ENCODE measurements at regions not wholly inside any gene's neighbourhood (a gene's known extent, or its start where the extent isn't known, plus 50 kb on each side); places are given as distances from the start of the nearest gene placed in this dataset.

DNA sequence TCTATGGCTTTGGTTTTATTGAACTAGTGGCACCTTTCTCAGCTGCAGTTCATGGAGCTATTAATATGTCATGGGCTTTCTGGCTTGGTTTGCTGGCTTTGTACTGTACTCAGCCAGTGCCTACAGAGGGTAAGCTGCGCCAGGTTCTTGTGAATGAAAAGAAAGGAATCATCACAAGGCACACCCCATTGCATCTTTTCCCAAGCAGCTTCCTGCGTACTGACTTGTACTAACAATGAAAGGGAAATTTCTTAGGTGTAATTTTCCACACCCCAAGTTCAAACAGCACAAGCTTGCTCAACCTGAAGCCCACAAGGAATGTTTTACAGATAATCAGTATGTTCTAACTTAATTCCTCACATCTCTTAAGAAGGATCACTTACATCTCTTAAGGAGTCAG is 78.0 kb upstream of the TNFSF18 start:
- DNase-seq, result no peak

DNA sequence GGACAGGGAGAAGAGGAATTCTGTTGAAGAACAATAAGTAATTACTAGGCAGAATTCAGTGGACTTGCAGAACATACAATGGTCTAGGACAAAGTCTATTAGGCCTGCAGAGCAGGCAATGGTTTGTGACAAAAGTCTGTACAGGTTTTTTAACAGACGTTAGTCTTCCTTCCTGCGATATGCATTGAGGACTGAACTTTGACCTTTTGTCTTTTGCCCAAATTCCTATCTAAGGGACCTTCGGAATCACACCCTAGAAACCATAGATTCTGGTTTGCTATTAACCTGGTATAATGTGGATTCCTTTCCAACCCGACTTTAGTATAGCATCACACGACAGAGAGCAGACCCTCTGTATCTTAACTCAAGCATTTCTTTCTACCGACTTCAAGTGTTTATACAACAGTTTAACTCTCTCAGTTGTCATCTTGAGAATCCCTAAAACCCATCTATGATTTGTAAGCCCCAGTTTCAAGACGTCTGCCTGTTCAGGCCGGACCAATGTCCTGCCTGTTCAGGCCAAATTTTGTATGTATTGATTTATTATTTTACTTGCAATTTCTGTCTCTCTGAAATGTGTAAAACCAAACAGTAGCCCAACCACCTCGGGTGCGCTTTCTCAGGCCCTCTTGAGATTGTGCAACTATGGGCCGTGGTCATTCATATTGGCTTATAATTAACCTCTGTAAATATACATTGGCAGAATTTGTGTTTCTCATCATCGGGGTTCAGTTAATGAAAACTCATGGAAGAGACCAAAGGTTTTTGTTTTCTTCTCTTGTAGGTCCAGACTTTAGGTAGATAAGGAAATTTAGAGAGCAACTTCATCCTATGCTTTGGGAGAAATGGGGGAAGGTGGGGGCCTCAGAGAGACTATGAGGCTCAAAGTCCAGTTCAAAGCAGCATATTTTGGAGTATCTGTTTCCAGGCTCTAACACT is 76.9 kb upstream of the TNFSF18 start:
- DNase-seq, result no peak

DNA sequence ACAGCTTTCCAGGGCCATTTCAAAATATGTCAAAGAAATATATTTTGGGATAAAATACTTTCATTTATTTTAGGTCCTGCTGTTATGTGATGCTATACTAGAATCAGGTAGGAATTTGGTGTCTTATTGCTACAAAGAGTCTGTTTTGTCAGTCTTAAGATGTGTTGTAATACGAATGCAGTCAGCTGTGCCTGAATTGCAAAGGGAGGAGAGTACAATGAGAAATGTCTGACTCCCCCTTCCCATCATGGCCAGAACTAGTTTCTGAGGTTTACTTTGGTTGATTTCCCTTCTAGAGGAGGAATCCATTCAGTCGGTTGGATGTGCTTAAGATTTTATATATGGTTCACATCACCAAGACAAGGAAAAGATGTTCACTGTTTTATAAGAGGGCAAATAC is 75.7 kb upstream of the TNFSF18 start:
- DNase-seq, result no peak

DNA sequence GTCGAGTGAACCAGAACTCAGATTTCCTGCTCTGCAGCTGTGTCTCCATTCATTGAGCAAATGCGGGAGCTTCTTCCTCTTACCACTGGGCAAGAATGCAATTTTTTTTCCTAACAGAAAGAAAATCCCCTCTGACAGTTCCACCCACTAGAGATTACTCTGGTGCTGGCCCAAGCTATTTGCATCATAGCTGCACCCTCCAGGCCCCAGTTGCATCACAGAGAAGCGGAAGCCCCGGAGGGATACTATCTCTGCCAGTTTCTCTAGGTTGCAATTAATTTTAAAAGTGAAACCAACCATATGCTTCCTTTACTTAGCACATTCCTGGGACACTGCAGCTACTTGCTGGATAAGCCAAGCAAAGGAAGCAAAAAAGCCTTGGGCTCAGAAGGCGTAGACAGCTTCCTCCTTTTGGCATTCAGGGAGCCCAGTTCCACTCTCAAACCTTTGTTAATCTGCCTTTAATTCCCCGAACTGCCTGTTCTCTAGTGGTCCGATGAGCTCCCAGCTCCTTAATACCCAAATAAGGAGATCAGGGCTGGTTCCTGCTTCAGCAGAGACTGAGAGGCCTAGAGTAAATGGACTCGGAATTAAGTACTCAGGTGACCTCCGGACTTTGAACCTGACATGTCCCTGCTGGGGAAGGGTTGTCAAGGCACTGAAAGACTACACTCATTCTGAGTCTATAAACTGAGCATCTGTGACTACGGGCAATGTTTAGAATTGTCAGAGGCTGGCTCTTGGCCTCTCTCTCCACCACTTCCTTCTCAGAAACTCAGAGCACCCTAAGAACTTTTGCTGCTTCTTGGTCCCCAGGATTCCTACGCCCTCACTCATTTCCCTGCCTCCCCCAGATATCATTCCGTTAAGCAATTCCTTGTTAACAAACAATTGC is 72.5 kb upstream of the TNFSF18 start:
- peak; percentile 91 for DNase-seq

DNA sequence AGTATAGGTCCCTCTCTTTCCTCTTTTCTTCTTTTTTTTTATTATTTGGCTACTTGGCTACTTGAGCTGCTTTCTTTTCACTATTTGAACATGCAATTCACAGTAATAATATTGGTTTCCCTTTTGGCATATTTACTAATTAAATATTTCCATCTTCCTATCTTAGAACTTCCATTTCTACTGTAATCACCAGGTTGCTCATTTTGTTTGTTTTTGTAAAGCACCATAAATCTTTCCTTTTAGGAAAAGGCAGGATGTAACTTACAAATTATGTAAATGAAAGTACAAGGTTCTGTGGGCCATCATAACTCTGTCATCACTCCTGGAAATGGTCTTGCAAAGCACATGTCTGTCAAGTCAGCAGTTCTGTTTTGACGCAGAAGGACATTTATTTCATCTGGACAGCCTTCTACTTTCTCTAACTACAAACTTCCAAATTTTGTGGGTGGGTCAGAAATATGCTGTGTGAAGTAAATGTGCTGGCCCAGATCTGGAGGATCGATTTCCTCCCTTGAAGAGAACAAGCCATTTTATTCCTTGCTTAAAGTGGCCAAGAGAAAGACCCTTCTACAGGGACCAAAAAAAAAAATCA is 71.7 kb upstream of the TNFSF18 start:
- DNase-seq, result peak; percentile 11

DNA sequence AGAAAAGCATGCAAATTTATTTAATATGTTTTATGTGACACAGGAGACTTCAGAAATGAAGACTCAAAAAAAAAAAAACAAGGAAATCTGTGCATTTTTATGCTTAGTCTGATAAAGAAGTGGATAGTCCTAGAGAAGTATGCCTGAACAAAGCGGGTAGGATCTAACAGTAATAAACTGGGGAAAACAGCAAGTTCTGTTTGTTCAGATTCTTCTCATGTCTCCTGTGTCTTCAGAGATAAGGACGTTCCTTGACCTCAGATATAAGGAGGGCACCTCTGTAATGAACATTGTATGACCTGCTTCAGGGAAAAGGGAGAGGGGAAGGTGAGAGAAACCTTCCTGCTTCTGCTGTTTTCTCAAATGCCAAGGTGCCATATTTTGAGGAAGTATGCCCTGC is 67.7 kb upstream of the TNFSF18 start:
- no peak for DNase-seq

DNA sequence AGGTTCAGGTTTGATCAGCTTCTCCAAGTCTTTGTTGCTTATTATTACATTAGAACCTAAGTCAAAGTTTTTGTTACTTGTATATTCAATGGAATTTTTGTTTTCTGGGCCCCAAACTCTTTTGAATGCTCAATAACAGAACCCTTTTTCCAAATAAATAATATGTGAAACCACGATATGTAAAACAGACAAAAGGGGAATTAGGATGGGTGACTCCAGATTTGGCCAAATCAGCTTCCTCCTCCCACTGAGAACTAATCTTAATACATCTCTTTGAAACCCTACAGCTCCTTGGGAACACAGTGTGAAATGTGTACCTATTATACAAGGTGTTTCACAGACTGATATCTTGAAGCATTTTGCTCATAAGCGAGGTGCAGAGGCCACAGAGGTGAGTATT is 67.0 kb upstream of the TNFSF18 start:
- no peak for DNase-seq

DNA sequence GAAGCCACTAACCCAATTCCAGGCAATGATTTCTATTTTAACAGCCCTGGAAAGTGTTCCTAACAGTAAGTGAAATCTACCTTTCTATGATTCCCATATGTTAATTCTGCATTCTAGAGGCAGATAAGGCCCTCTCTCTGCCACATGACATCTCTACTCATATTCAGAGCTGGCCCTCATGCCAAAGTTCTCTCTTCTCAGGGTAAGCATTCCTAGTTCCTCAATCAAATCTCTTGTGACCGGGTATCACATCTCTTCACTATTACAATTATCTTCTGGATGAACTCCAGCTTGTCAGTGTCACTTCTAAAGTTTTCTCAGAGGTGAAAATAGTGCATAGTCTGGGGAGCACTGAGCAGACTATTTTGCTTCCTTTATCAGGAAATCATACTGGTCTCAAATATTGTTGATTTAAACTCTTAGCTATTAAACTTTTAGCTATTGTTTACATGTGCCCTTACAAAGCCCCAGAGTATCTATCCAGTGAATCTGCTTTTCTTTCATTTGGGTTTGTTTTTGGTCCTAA is 66.4 kb upstream of the TNFSF18 start:
- no peak for DNase-seq

DNA sequence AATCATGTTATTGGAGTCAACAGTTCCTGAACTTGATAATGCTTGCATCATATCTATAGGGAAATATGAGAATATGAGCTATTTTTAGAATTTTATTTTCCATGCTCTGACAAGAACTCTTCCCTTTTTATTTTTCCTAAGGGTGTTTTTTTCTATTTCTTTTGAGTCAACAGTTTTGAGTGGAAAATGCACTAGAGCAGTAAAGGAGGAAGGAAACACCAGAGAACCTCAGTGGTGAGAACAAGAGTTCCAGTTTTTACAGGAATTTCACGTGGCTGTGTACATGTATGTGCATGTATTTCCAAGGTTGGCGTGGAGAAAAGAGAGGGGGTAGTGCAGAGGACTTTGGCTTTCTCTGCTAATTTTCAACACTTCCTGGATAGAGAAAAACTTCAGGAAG is 63.6 kb upstream of the TNFSF18 start:
- DNase-seq, result no peak

DNA sequence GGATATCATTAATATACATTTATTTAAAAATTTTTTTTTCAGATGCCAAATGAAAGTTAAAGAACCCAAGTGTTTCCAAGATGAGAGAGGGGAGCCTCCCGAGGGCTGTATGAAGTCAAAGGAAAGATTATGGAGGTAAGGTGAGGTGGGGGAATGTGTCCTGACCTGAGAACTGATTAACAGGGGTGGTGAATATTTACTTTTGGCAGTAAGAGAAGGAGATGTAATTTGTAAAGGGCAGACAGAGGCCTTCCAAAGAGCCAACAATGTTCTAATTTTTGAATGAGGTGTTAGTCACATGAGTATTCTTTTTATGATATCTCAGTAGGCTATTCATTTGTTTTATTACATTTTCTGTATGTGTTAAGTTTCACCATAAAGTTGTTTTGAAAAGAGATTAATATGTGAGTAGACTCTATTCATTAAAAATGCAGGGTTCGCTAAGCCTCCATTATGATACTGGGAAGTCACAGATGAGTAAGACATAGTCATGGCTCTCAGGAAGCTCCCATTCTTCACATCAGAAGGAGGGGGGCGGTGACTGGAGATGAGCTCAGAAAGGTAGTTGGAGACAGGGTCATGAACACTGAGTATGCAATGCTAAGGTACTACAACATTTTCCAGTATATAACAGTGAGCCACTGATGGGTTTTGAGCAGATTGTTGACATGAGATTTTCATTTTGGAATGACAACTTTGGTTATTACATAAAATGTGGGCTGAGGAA is 62.4 kb upstream of the TNFSF18 start:
- peak; percentile 31 for DNase-seq

DNA sequence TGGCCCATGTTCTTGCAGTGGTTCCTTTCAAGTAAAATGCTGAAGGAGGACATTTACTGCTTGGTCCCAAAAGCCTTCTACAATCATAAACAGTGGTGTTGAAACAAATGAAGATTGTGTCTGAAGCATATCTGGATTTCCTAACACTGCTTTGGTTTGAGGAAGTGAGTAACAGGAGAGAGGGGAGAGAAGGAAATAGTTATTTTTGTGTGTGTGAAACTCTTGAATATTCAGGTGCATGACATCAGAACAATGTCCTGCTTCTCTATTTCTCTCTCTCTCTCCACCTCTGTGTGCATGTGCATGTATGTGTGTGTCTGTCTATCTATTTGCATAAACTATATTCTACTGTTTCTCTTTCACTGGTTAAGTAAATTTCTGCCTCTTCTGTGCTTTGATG is 61.4 kb upstream of the TNFSF18 start:
- DNase-seq, result no peak

DNA sequence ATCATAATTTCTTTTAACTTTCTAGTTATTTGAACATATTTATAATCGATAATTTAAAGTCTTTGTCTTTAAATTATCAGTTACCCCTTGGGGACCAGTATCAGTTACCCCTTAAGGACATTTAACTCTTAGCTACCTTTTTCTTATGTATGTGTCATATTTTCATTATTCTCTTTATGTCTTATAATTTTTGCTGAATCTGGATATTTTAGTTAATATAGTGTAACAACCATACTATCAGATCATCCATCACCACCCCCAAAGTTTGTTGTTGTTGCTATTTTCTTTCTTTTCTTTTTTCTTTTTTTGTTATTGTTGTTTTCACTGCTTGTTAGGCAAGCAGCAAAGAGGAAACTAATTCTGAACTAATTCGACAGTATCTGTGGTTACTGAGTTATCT is 57.0 kb upstream of the TNFSF18 start:
- no peak for DNase-seq

DNA sequence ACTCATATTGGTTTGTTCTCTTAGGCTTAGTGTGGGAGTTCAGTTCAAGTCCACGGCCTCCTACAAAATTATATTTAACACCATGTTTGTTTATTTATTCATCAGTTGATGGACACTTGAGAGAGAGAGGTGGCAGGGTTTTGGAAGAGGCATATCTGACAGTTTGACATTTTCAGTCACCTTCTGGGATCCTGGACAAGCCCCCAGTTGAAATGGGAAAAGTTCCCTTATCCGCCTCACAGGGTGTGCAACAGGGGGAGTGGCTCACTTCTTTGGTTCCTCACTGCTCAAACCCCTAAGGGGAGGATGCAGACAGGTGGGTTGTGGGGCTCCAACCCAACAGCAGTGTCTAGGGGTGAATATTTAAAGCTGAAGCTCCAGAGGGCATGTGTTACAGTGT is 52.3 kb upstream of the TNFSF18 start:
- no peak for DNase-seq

DNA sequence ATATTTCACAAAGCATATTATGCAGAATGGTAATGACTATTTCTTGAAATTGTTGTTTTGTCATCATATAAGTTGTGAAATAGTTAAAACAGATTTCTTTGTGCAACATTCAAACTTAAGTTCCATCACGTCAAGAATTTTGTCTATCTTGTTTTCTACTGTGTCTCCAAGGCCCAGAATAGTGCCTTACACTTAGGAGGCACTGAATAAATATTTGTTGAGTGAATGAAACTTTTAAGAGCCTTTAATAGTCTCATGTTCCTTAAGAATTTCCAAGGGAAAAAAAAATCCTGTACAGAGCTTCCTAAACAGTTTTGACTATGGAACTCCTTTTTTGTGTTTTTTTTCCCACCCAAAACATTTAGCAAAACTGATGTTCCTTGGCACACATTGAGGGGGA is 50.8 kb upstream of the TNFSF18 start:
- DNase-seq, result no peak

DNA sequence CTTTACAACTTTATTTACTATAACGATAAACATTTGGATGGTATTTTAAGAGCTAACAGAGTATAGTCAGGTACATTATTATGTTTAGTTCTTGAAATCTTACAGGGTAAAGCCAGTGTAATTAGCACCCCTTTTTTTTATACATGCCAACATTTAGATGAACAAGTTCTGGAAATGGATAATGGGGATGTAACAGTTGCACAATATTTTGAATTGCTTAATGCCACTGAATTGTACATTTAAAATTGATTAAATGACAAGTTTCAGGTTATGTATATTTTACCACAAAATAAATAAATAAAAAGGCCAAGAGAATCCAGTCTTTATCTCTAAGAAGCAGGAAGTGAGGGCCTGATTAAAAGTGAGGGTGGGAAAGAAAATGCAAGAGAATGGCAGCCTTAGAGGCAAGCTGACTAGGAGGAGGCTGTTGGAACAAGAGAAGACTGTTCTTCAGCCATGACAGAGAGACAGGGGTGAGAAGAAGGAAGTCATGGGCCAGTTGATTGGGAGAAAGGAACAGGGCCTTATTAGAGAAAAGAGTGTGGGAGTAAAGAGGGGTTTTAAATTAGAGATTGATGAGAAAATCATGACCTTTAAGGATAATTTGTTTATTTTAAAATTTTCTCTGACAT is 49.9 kb upstream of the TNFSF18 start:
- no peak for DNase-seq

Data from fibroblast of upper back skin (primary cell).